ENCODE measurements at regions not wholly inside any gene's neighbourhood (a gene's known extent, or its start where the extent isn't known, plus 50 kb on each side); places are given as distances from the start of the nearest gene placed in this dataset.

DNA sequence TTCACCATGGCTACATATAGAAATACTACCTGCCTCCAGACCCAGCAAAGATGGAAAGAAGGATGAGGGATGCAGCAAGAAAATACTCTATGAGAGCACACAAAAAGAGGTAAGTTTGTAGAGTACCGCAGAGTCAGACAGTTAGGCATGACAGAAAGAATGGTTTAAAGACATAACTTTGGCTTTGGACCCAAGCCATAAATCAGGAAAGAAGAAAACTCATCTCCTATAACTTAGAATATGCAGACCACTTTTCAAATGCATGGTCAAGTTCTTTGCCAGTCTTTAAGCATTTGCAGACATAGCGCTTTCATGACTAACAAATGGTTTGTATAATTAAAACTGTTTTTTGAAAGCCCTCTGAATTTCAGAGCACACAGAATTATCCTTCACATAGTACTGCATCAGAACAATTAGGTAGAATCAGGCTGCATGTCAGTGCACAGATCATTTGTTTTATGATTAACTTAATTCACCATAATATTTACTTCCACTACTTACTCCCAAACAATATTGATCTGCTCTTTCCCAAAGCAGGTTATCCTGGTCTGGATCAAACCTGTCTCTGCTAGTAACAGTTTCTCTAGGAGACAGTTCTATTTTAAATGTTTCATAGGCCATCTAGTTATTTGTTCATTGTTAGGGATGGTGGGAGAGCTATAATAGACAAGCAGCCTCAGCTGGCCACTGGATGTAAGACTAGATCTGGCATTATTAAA is 280.7 kb upstream of the NR5A2 start:
- H3K4me1 ChIP-seq, result no peaks in the 10 kb centered on the region
- H3K27me3 ChIP-seq, result peaks cover 0 to 8% of the 10 kb centered on the region in 2 donors
- intact Hi-C loops (cut with DNase I; ENCODE audit: low total_unique reads), result no loop called here
- no peak overlapping the region for H3K4me3 ChIP-seq
- H3K36me3 ChIP-seq, result no peaks in the 10 kb centered on the region
- no peak for DNase-seq
- TF ChIP-seq, protein P1, sequence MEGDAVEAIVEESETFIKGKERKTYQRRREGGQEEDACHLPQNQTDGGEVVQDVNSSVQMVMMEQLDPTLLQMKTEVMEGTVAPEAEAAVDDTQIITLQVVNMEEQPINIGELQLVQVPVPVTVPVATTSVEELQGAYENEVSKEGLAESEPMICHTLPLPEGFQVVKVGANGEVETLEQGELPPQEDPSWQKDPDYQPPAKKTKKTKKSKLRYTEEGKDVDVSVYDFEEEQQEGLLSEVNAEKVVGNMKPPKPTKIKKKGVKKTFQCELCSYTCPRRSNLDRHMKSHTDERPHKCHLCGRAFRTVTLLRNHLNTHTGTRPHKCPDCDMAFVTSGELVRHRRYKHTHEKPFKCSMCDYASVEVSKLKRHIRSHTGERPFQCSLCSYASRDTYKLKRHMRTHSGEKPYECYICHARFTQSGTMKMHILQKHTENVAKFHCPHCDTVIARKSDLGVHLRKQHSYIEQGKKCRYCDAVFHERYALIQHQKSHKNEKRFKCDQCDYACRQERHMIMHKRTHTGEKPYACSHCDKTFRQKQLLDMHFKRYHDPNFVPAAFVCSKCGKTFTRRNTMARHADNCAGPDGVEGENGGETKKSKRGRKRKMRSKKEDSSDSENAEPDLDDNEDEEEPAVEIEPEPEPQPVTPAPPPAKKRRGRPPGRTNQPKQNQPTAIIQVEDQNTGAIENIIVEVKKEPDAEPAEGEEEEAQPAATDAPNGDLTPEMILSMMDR (IDR thresholded peaks at IDR 0.05), result no peak
- H3K9me3 ChIP-seq, result no peaks in the 10 kb centered on the region
- H3K27ac ChIP-seq, result no peak overlapping the region

DNA sequence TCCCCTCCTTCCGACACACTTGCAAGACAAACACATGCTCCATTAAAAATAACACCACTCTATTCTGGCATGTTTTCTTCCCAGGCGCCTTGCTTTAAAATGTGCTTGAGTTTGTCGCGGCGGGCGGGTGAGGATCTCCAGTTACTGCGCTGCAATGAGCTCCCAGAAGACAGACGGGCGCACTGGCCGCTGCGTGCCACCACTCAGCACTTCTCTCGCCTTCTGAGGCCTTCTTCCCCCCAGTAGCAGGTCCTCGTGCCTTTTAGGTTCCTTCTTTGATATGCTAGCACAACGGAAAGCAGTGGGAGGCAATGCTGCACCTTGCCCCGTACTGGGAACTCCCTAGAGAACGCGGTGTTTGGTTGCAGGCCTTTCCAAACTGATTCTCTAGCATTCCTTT is 279.5 kb upstream of the NR5A2 start:
- Histone ChIP-seq H3K4me3 (no peak overlapping the region), H3K27ac (no peak overlapping the region), H3K36me3 (no peaks in the 10 kb centered on the region), H3K4me1 (no peaks in the 10 kb centered on the region), H3K27me3 (peaks cover 0 to 8% of the 10 kb centered on the region in 2 donors), H3K9me3 (no peaks in the 10 kb centered on the region)
- no peak for DNase-seq
- intact Hi-C loops (cut with DNase I; ENCODE audit: low total_unique reads), result no loop called here
- TF ChIP-seq, protein P1 (IDR thresholded peaks at IDR 0.05), result no peak

DNA sequence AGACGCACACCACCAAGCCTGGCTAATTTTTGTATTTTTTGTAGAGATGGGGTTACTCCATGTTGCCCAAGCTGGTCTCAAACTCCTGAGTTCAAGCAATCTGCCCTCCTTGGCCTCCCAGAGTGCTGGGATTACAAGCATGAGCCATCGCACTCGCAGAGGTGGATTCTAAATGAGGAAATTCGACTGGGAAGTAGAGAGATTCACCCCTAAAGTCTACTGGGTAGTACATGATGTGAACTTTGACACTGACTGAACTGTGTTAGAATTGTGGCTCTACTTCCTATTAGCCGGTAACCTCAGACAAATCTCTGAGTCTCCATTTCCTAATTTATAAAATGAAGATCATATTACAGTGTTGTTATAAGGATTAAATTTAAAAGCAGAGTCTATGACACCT is 276.0 kb upstream of the NR5A2 start:
- H3K36me3 ChIP-seq, result no peaks in the 10 kb centered on the region
- H3K27me3 ChIP-seq, result peaks cover 0 to 8% of the 10 kb centered on the region in 2 donors
- no peak for DNase-seq
- intact Hi-C loops (cut with DNase I; ENCODE audit: low total_unique reads), result no loop called here
- no peak overlapping the region for H3K4me3 ChIP-seq
- no peaks in the 10 kb centered on the region for H3K4me1 ChIP-seq
- TF ChIP-seq, protein P1 (IDR thresholded peaks at IDR 0.05), result no peak
- H3K9me3 ChIP-seq, result no peaks in the 10 kb centered on the region
- H3K27ac ChIP-seq, result no peak overlapping the region

DNA sequence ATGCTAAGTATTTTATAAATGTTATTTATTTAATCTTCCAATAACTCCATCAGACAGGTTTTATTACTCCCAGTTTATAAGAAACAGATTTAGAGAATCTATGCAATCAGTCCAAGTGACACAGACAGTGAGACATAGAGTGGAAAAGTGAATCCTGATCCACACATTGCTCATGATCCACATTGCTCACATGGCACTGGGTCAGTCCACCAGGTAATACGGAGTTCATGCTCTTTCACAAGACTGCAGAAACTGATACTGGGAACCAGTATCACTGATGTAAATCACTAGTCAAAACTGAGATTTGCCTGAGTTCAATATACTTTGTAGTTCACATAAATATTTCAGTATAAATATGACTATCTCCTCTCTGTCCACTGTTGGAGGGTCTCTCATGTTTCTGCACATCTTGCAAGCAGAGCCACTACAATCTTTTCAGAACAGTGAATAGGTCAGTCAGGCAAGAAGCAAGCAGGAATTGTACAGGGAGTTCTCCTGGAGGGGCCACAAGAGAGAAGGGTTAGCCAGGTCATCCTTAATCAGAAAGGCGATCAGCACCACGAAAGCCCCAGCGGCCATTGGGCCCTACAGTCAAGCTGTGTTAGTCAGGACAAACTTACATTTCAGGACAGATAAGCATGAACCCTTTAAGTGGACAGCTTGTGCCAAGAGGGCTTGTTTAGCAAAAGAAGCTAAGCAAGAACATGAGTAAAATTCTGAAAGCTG is 275.4 kb upstream of the NR5A2 start:
- Histone ChIP-seq H3K27ac (no peak overlapping the region), H3K27me3 (peaks cover 0 to 8% of the 10 kb centered on the region in 2 donors), H3K9me3 (no peaks in the 10 kb centered on the region), H3K4me1 (no peaks in the 10 kb centered on the region), H3K4me3 (no peak overlapping the region), H3K36me3 (no peaks in the 10 kb centered on the region)
- intact Hi-C loops (cut with DNase I; ENCODE audit: low total_unique reads), result no loop called here
- TF ChIP-seq, protein P1 (IDR thresholded peaks at IDR 0.05), result no peak
- DNase-seq, result no peak

DNA sequence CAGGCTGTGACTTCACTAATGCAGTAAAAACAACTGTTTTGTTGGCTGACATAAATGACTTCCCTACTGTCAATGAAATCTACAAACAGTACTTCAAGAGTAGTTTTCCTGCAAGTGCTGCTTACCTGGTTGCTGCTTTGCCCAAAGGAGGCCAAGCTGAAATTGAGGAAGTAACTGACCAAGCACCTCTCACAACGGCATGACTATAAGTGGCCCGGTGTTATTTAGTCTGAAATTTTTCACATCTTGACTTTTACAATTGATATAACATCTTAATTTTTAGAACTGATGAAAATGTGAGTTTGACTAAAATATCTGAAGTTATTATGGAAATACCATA is 274.9 kb upstream of the NR5A2 start:
- Histone ChIP-seq H3K4me3 (no peak overlapping the region), H3K27me3 (peaks cover 0 to 6% of the 10 kb centered on the region in 2 donors), H3K36me3 (no peaks in the 10 kb centered on the region), H3K27ac (no peak overlapping the region), H3K4me1 (no peaks in the 10 kb centered on the region), H3K9me3 (no peaks in the 10 kb centered on the region)
- DNase-seq, result no peak
- TF ChIP-seq, protein P1 (IDR thresholded peaks at IDR 0.05), result no peak
- intact Hi-C loops (cut with DNase I; ENCODE audit: low total_unique reads), result no loop called here

All from tibial artery (tissue), 4 donors.